PC-3 (cell line): ENCODE measurements at regions not wholly inside any gene's neighbourhood (a gene's known extent, or its start where the extent isn't known, plus 50 kb on each side); places are given as distances from the start of the nearest gene placed in this dataset.

Experiments used
- CTCF ChIP-seq: fragments of 300-600 bp; sonication (generic); conservative IDR thresholded peaks from 2 replicates; pipeline ENCODE4 v1.5.1; 2017; ENCODE audit warnings: antibody characterized with exemption, low read depth, mild to moderate bottlenecking, low read length
- EZH2 ChIP-seq: fragments of 300-600 bp; sonication (generic); IDR thresholded peaks from one replicate; pipeline ENCODE4 v1.6.1; 2017; ENCODE audit warnings: antibody characterized with exemption, mild to moderate bottlenecking, low read length; ENCODE audit not compliant: unreplicated experiment
- EZH2phosphoT487 ChIP-seq: fragments of 300-600 bp; sonication (generic); IDR thresholded peaks from 2 replicates; pipeline ENCODE4 v1.6.1; 2018; ENCODE audit warnings: mild to moderate bottlenecking, antibody characterized with exemption, low read length, borderline replicate concordance

GRCh38 chr3:193836511-193836910 is 243.5 kb downstream of the OPA1 start:
- TF ChIP-seq CTCF (no peak), EZH2 (no peak), EZH2phosphoT487 (no peak)
